Erythroblast (primary cell): ENCODE measurements at regions not wholly inside any gene's neighbourhood (a gene's known extent, or its start where the extent isn't known, plus 50 kb on each side); places are given as distances from the start of the nearest gene placed in this dataset.

ENCODE experiments used
- GATA1 ChIP-seq: IDR thresholded peaks from 2 replicates; pipeline ENCODE4 v1.6.1; 2011; ENCODE audit warnings: low read depth, mild to moderate bottlenecking, control low read depth, low read length, moderate library complexity
- POLR2A ChIP-seq: IDR thresholded peaks from 2 replicates; pipeline ENCODE4 v1.6.1; 2011; ENCODE audit warnings: mild to moderate bottlenecking, low read length

DNA sequence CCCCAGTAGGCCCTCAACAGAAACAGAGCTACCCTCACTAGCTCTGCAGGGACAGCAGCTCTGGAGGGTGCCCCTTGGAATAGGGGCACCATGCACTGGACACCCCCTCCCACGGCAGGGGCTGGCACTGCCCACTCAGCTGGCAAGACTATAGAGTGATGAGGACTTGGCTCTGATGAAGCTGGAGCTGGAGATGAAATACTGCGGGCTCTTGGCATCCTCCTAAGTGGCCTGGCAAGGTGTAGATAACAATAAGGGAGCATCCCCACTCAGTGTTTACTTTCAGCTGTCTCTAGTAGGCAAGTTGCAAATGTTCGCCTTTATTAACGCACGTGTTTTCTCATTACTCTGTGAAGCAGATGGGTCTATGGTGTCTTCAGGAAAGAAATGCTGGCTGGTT, 92.7 kb downstream of the PDCL3 start:
- TF ChIP-seq POLR2A (no peak), GATA1 (no peak)
